Suppressor macrophage treated with lipopolysaccharide for 4 hours (primary cell): ENCODE measurements at regions not wholly inside any gene's neighbourhood (a gene's known extent, or its start where the extent isn't known, plus 50 kb on each side); places are given as distances from the start of the nearest gene placed in this dataset.
"Not testable (repeated sequence)": the region's sequence is repeated elsewhere in the genome, so short reads cannot be mapped to it uniquely, and the experiment has no call there.

Experiments
- DNase-seq: peaks from one replicate; pipeline ENCODE4 v3.0.0-alpha.2; 2020

DNA sequence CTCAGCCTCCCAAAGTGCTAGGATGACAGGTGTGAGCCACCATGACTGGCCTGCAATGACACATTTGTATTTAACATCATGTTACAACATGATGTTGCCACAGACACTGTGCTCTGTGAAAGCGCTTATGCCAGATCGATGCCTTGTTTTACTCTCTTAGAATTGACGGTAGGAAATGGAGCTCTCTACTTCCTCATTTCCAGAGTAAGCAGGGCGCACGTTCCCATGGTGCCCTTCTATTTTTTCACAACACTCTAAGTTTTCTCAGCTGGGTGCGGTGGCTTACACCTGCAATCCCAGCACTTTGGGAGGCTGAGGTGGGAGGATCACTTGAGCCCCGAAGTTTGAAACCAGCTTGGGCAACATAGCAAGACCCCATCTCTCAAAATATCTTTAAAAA, 60.7 kb upstream of the DHRSX start:
- peak; percentile 8 for DNase-seq

- DNase-seq = no peak
Measured at GRCh38 chrX:2559124-2559523, 58.3 kb upstream of the DHRSX start.

GRCh38 chrX:2554891-2555290, 54.1 kb upstream of the DHRSX start:
- DNase-seq = no peak

- not testable (repeated sequence) for DNase-seq
Measured at GRCh38 chrX:2554066-2554465, 53.3 kb upstream of the DHRSX start.

DNA sequence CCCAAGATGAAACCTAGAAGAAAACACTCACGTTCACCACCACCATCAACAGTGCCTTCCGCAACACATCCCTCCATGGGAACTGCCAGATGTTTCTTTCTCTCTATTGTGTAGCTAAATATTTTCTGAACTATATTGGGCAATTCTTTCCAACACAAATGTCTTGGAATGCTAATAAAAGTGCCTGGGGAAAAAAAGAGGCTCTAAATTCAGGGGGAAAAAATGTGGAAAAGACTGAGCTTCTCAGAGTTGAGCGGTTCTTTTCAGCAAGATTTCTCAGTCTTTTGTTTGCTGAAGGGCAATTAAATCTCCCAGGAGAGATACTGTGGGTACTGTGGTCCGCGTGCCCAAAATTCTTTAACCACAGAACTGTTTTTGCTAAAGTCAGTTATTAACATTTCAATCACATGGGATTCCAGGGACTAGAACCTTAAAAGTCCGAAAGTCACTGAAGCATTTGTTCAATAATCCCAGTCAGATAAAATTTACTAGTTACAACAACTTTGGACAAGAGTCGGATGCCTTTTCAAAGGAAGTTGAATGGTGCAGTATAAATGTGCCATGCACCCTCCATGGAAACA, 51.9 kb upstream of the DHRSX start:
- DNase-seq = no peak

- DNase-seq = no peak
Measured at GRCh38 chrX:2550328-2551020, 49.7 kb upstream of the DHRSX start.
